Vagina (tissue), 2 donors: ENCODE measurements at regions not wholly inside any gene's neighbourhood (a gene's known extent, or its start where the extent isn't known, plus 50 kb on each side); places are given as distances from the start of the nearest gene placed in this dataset.

Experiments used
- DNase-seq, 2 donors: peaks; one replicate each; pipeline ENCODE4 v3.0.0-alpha.2; 2017; ENCODE audit errors: extremely low spot score in 2 of 2
- H3K27ac ChIP-seq: fragments of 200-600 bp; sonication (generic); one replicate; pipeline ENCODE4 v1.5.1; 2019
- H3K27me3 ChIP-seq: fragments of 200-600 bp; sonication (generic); one replicate; pipeline ENCODE4 v1.5.1; 2019
- H3K36me3 ChIP-seq, 2 donors: fragments of 200-600 bp; sonication (generic); one replicate each; pipeline ENCODE4 v1.5.1; 2017 to 2019
- H3K4me1 ChIP-seq: fragments of 200-600 bp; sonication (generic); one replicate; pipeline ENCODE4 v1.5.1; 2019
- H3K4me3 ChIP-seq, 2 donors: fragments of 200-600 bp; sonication (generic); 1 replicate in 1 of 2; 2 replicates in 1 of 2; pipeline ENCODE4 v1.5.1; 2016 to 2019
- H3K9me3 ChIP-seq: fragments of 200-600 bp; sonication (generic); one replicate; pipeline ENCODE4 v1.5.1; 2019
- CTCF ChIP-seq, 3 experiments: fragments of 450-650 bp in 2 of 3; fragments of 200-600 bp in 1 of 3; sonication (generic) in 1 of 3; IDR thresholded peaks; one replicate each; pipeline ENCODE4 v1.5.1; 2017 to 2019; ENCODE audit warnings: antibody characterized with exemption in 3 of 3, mild to moderate bottlenecking in 2 of 3, moderate library complexity in 2 of 3
- POLR2A ChIP-seq, 2 donors: fragments of 450-650 bp; IDR thresholded peaks; one replicate each; pipeline ENCODE4 v1.6.1; 2017; ENCODE audit warnings: antibody characterized with exemption in 2 of 2, mild to moderate bottlenecking in 2 of 2, moderate library complexity in 2 of 2
- POLR2AphosphoS5 ChIP-seq, 2 donors: sonication (generic); formaldehyde crosslinking; IDR thresholded peaks; one replicate each; pipeline ENCODE4 v1.9.0; 2017; ENCODE audit warnings: antibody characterized with exemption in 2 of 2, mild to moderate bottlenecking in 2 of 2, low read depth in 1 of 2; ENCODE audit not compliant: insufficient read depth in 1 of 2
- intact Hi-C: fragments of 100-400 bp; cut with DNase I; formaldehyde crosslinking; loops from one replicate; pipeline ENCODE4 v1.15.1; 2023

- Histone ChIP-seq H3K27me3 (no peaks in the 10 kb centered on the region), H3K4me1 (peaks cover 6% of the 10 kb centered on the region), H3K27ac (no peak overlapping the region), H3K36me3 (no peaks in the 10 kb centered on the region), H3K4me3 (no peak overlapping the region), H3K9me3 (no peaks in the 10 kb centered on the region)
- intact Hi-C loops = no loop called here
- TF ChIP-seq CTCF (IDR thresholded peaks at IDR 0.05) (no peak), POLR2A (IDR thresholded peaks at IDR 0.05) (no peak), POLR2AphosphoS5 (IDR thresholded peaks at IDR 0.05; ENCODE audit: insufficient read depth in 1 of 2, low read depth in 1 of 2) (no peak)
- no peak for DNase-seq
Measured at GRCh38 chr3:43161684-43162229, 55.9 kb upstream of the POMGNT2 start.

DNA sequence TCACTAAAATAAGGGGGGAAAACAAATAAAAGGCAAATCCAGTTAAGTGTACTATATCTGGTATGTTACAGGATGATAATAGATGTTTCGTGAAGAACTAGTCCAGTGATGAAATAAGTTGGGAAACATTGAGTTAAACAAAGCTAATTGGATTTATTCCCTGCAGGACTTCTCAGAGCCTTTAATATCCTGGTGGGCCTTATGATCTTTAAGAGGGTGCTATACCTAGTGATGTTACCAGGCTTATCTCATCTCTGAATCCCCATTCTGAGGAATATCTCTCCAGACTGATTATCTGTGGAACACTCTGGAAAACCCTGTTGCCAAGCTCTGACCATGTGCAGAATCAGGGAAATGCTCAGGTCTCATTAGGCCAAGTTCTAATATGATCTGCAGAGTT lies 54.8 kb upstream of the POMGNT2 start:
- Histone ChIP-seq H3K4me1 (peaks cover 6% of the 10 kb centered on the region), H3K36me3 (no peaks in the 10 kb centered on the region), H3K9me3 (no peaks in the 10 kb centered on the region), H3K27me3 (no peaks in the 10 kb centered on the region), H3K27ac (no peak overlapping the region), H3K4me3 (no peak overlapping the region)
- intact Hi-C loops = no loop called here
- no peak for DNase-seq
- TF ChIP-seq CTCF (IDR thresholded peaks at IDR 0.05) (no peak), POLR2AphosphoS5 (IDR thresholded peaks at IDR 0.05; ENCODE audit: insufficient read depth in 1 of 2, low read depth in 1 of 2) (no peak), POLR2A (IDR thresholded peaks at IDR 0.05) (no peak)

DNA sequence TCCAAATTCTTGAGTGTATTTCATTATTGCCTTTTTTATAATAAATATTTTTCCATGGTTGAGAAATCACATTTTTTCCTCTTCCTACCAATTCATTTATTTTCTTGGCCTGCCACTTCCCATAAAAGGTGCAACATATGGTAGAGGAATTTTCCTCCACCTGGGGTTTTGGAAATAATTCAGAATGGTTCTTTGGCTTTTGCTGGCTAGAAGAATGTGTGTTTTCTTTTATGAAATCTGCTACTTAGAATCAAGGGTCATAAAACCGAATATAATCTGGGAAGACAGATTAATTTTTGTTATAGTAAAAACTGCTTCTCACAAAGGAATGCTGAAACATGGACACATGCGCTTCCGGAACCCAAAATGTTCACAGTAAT lies 54.0 kb upstream of the POMGNT2 start:
- Histone ChIP-seq H3K9me3 (no peaks in the 10 kb centered on the region), H3K4me3 (no peak overlapping the region), H3K4me1 (peaks cover 6% of the 10 kb centered on the region), H3K27ac (no peak overlapping the region), H3K36me3 (no peaks in the 10 kb centered on the region), H3K27me3 (no peaks in the 10 kb centered on the region)
- intact Hi-C loops = loop anchor here (5.0 kb wide), 1 partner anchor 198 kb away; no protein-coding TSS in a partner anchor
- TF ChIP-seq CTCF (IDR thresholded peaks at IDR 0.05) (no peak), POLR2A (IDR thresholded peaks at IDR 0.05) (no peak), POLR2AphosphoS5 (IDR thresholded peaks at IDR 0.05; ENCODE audit: insufficient read depth in 1 of 2, low read depth in 1 of 2) (no peak)
- DNase-seq = no peak

DNA sequence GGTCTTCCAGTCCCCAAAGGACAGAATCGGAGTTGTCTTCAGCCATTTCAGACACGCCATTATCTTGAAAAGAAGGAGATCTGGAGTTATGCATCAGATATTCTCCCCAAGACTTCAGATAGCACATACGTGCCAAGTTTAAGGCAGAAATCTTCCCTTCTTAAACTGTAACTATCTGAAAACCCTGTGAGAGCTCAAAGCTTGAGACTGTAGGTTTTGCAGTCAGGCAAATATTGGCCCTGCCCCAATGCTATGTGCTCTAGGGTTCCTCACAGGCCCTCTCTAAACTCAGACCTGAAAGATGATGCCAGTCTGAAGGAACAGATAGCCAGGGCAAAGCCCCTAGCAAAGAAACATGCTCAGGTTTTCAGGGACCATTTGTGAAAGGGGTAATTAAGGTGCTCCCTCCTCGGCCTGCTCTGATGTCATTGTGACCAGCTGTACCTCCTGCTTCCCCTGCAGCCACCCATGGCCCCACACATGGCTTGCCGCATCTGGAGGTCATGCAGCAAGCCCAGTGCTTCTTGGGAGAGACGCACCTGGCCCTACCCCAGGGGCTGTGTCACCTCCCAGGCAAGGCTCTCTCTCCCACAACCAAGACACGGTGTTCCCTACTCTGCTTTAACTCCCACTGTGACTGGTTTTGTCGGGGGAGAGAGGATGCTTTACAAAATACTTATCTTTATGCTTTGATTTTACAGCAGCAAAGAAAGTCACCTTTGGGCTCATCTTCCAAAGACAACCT lies 53.4 kb upstream of the POMGNT2 start:
- no peak for TF ChIP-seq POLR2AphosphoS5 (IDR thresholded peaks at IDR 0.05; ENCODE audit: insufficient read depth in 1 of 2, low read depth in 1 of 2)
- TF ChIP-seq POLR2A (IDR thresholded peaks at IDR 0.05) = no peak
- TF ChIP-seq CTCF (IDR thresholded peaks at IDR 0.05) = no peak
- intact Hi-C loops = loop anchor here (5.0 kb wide), 1 partner anchor 197 kb away; no protein-coding TSS in a partner anchor

More for the DNA sequence above, 53.4 kb upstream of the POMGNT2 start:
- no peak overlapping the region for H3K4me3 ChIP-seq
- no peaks in the 10 kb centered on the region for H3K9me3 ChIP-seq
- no peak overlapping the region for H3K27ac ChIP-seq
- no peaks in the 10 kb centered on the region for H3K36me3 ChIP-seq
- no peak for DNase-seq
- H3K4me1 ChIP-seq = peaks cover 6% of the 10 kb centered on the region
- H3K27me3 ChIP-seq = no peaks in the 10 kb centered on the region
